ENCODE measurements at regions not wholly inside any gene's neighbourhood (a gene's known extent, or its start where the extent isn't known, plus 50 kb on each side); places are given as distances from the start of the nearest gene placed in this dataset.

- Histone ChIP-seq H3K4me2 (no peak overlapping the region), H3K9ac (no peak overlapping the region), H3K27me3 (no peaks in the 10 kb centered on the region), H3K36me3 (no peaks in the 10 kb centered on the region), H4K20me1 (no peaks in the 10 kb centered on the region), H3K27ac (no peak overlapping the region), H3K4me1 (no peaks in the 10 kb centered on the region), H3K4me3 (no peak overlapping the region), H3K9me3 (peaks cover 7% of the 10 kb centered on the region; the same call in 1 of the 2 replicates)
- no peak for TF ChIP-seq Cebpa-rat (IDR thresholded peaks at IDR 0.05)
Measured at GRCh38 chr2:139867601-139868226, 1087.5 kb upstream of the NXPH2 start.

GRCh38 chr2:139864821-139865302, 1084.7 kb upstream of the NXPH2 start:
- H3K4me2 ChIP-seq: no peak overlapping the region
- H3K4me3 ChIP-seq: no peak overlapping the region
- no peak for TF ChIP-seq Cebpa-rat (IDR thresholded peaks at IDR 0.05)
- no peaks in the 10 kb centered on the region for H3K36me3 ChIP-seq
- no peak overlapping the region for H3K27ac ChIP-seq
- no peaks in the 10 kb centered on the region for H4K20me1 ChIP-seq
- H3K9me3 ChIP-seq: no peaks in the 10 kb centered on the region
- H3K4me1 ChIP-seq: no peaks in the 10 kb centered on the region
- H3K9ac ChIP-seq: no peak overlapping the region
- H3K27me3 ChIP-seq: no peaks in the 10 kb centered on the region

GRCh38 chr2:139854769-139855483, 1074.7 kb upstream of the NXPH2 start:
- no peak overlapping the region for H3K4me2 ChIP-seq
- H4K20me1 ChIP-seq: no peaks in the 10 kb centered on the region
- H3K4me3 ChIP-seq: no peak overlapping the region
- no peak for TF ChIP-seq Cebpa-rat (IDR thresholded peaks at IDR 0.05)
- no peak overlapping the region for H3K27ac ChIP-seq
- H3K9me3 ChIP-seq: no peaks in the 10 kb centered on the region
- no peaks in the 10 kb centered on the region for H3K4me1 ChIP-seq
- H3K36me3 ChIP-seq: no peaks in the 10 kb centered on the region
- H3K27me3 ChIP-seq: no peaks in the 10 kb centered on the region
- H3K9ac ChIP-seq: no peak overlapping the region

GRCh38 chr2:139850254-139850890, 1070.2 kb upstream of the NXPH2 start:
- no peak overlapping the region for H3K4me3 ChIP-seq
- H3K27me3 ChIP-seq: no peaks in the 10 kb centered on the region
- no peak for TF ChIP-seq Cebpa-rat (IDR thresholded peaks at IDR 0.05)
- H3K9me3 ChIP-seq: no peaks in the 10 kb centered on the region
- no peak overlapping the region for H3K27ac ChIP-seq
- no peaks in the 10 kb centered on the region for H3K36me3 ChIP-seq
- H4K20me1 ChIP-seq: no peaks in the 10 kb centered on the region
- H3K4me1 ChIP-seq: no peaks in the 10 kb centered on the region
- no peak overlapping the region for H3K4me2 ChIP-seq
- no peak overlapping the region for H3K9ac ChIP-seq

GRCh38 chr2:139836769-139837168, 1056.6 kb upstream of the NXPH2 start:
- Histone ChIP-seq H3K4me2 (no peak overlapping the region), H3K4me1 (peaks cover 8% of the 10 kb centered on the region), H4K20me1 (no peaks in the 10 kb centered on the region), H3K27me3 (no peaks in the 10 kb centered on the region), H3K9ac (no peak overlapping the region), H3K27ac (no peak overlapping the region), H3K36me3 (no peaks in the 10 kb centered on the region), H3K4me3 (no peak overlapping the region), H3K9me3 (peaks cover 3% of the 10 kb centered on the region; the same call in 1 of the 2 replicates)
- no peak for TF ChIP-seq Cebpa-rat (IDR thresholded peaks at IDR 0.05)

GRCh38 chr2:139835101-139835500, 1054.9 kb upstream of the NXPH2 start:
- Histone ChIP-seq H3K9me3 (no peaks in the 10 kb centered on the region), H3K9ac (no peak overlapping the region), H3K4me2 (0 out of 2 replicates have a peak overlapping the region, but pooled peaks have one; percentile 14), H4K20me1 (no peaks in the 10 kb centered on the region), H3K4me3 (no peak overlapping the region), H3K4me1 (peaks cover 8% of the 10 kb centered on the region), H3K27me3 (no peaks in the 10 kb centered on the region), H3K27ac (no peak overlapping the region), H3K36me3 (no peaks in the 10 kb centered on the region)
- no peak for TF ChIP-seq Cebpa-rat (IDR thresholded peaks at IDR 0.05)

GRCh38 chr2:139828011-139828410, 1047.8 kb upstream of the NXPH2 start:
- TF ChIP-seq Cebpa-rat (IDR thresholded peaks at IDR 0.05): no peak
- Histone ChIP-seq H3K4me1 (no peaks in the 10 kb centered on the region), H3K27me3 (no peaks in the 10 kb centered on the region), H3K4me3 (no peak overlapping the region), H3K9me3 (no peaks in the 10 kb centered on the region), H3K36me3 (no peaks in the 10 kb centered on the region), H3K4me2 (no peak overlapping the region), H3K9ac (no peak overlapping the region), H4K20me1 (no peaks in the 10 kb centered on the region), H3K27ac (no peak overlapping the region)

- Histone ChIP-seq H3K9me3 (no peaks in the 10 kb centered on the region), H3K4me1 (no peaks in the 10 kb centered on the region), H3K4me3 (no peak overlapping the region), H3K4me2 (no peak overlapping the region), H4K20me1 (no peaks in the 10 kb centered on the region), H3K9ac (no peak overlapping the region), H3K36me3 (no peaks in the 10 kb centered on the region), H3K27ac (no peak overlapping the region), H3K27me3 (no peaks in the 10 kb centered on the region)
- no peak for TF ChIP-seq Cebpa-rat (IDR thresholded peaks at IDR 0.05)
Measured at GRCh38 chr2:139825726-139826125, 1045.5 kb upstream of the NXPH2 start.

- Histone ChIP-seq H4K20me1 (no peaks in the 10 kb centered on the region), H3K27ac (no peak overlapping the region), H3K4me3 (no peak overlapping the region), H3K4me1 (no peaks in the 10 kb centered on the region), H3K9me3 (no peaks in the 10 kb centered on the region), H3K27me3 (no peaks in the 10 kb centered on the region), H3K4me2 (no peak overlapping the region), H3K36me3 (no peaks in the 10 kb centered on the region), H3K9ac (no peak overlapping the region)
- no peak for TF ChIP-seq Cebpa-rat (IDR thresholded peaks at IDR 0.05)
Measured at GRCh38 chr2:139819273-139819796, 1039.1 kb upstream of the NXPH2 start.

GRCh38 chr2:139814458-139814857, 1034.3 kb upstream of the NXPH2 start:
- TF ChIP-seq Cebpa-rat (IDR thresholded peaks at IDR 0.05): no peak
- no peak overlapping the region for H3K4me3 ChIP-seq
- no peaks in the 10 kb centered on the region for H3K36me3 ChIP-seq
- no peaks in the 10 kb centered on the region for H3K4me1 ChIP-seq
- no peaks in the 10 kb centered on the region for H3K27me3 ChIP-seq
- H3K27ac ChIP-seq: no peak overlapping the region
- H3K9ac ChIP-seq: no peak overlapping the region
- H3K9me3 ChIP-seq: no peaks in the 10 kb centered on the region
- no peaks in the 10 kb centered on the region for H4K20me1 ChIP-seq
- H3K4me2 ChIP-seq: no peak overlapping the region
